Stimulated activated CD4-positive, alpha-beta T cell treated with anti-CD3 and anti-CD28 coated beads, Interleukin-1b, Interleukin-23, amount 100 ng/mL, for 24 hours (primary cell): ENCODE measurements at regions not wholly inside any gene's neighbourhood (a gene's known extent, or its start where the extent isn't known, plus 50 kb on each side); places are given as distances from the start of the nearest gene placed in this dataset.
"Not testable (repeated sequence)": the region's sequence is repeated elsewhere in the genome, so short reads cannot be mapped to it uniquely, and the experiment has no call there.

Experiments
- DNase-seq, 4 experiments: peaks; one replicate each; pipeline ENCODE4 v3.0.0-alpha.2; 2020; ENCODE audit warnings: low read depth in 4 of 4, low spot score in 1 of 4

DNA sequence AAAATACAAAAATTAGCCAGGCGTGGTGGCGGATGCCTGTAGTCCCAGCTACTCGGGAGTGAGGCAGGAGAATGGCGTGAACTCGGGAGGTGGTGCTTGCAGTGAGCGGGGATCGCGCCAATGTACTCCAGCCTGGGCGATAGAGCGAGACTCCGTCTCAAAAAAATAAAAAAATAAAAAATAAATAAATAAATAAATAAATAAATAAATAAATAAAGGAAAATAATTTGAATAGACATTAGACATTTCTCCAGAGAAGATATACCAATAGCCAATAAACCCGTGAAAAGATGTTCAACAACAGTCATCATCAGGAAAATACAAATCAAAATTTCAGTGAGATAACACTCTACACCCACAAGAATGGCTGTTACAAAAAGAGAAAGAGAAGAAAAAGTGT is 1302.4 kb upstream of the GYPC start:
- not testable (repeated sequence) for DNase-seq

- no peak for DNase-seq
Observed at GRCh38 chr2:125364192-125364983, 1291.6 kb upstream of the GYPC start.

- DNase-seq: no peak
Observed at GRCh38 chr2:125364984-125365265, 1291.0 kb upstream of the GYPC start.

- no peak for DNase-seq
Observed at GRCh38 chr2:125371867-125372266, 1284.1 kb upstream of the GYPC start.

GRCh38 chr2:125373293-125373692 is 1282.7 kb upstream of the GYPC start:
- DNase-seq: no peak

DNA sequence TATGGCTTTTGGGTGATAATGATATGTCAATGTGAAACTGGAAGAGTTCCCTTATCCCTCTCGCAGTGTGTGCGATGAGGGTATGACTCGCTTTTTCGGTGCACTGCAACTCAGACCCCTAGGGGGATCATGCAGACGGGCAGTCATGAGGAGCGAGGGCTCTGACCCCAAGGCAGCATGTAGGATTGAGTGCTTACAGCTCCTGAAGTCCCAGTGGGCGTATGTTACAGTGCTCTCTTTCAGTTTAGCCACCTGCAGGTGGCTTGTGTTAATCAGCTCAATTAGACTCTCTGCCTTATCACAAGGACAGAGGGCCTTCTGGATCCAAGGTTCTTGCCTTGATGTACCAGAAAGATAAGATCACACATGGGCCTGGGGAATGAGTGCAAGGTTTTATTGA is 1269.9 kb upstream of the GYPC start:
- no peak for DNase-seq

- DNase-seq: no peak
Observed at GRCh38 chr2:125397535-125398251, 1258.3 kb upstream of the GYPC start.

- no peak for DNase-seq
Observed at GRCh38 chr2:125398738-125399524, 1257.0 kb upstream of the GYPC start.

- DNase-seq: no peak
Observed at GRCh38 chr2:125405816-125406215, 1250.1 kb upstream of the GYPC start.

DNA sequence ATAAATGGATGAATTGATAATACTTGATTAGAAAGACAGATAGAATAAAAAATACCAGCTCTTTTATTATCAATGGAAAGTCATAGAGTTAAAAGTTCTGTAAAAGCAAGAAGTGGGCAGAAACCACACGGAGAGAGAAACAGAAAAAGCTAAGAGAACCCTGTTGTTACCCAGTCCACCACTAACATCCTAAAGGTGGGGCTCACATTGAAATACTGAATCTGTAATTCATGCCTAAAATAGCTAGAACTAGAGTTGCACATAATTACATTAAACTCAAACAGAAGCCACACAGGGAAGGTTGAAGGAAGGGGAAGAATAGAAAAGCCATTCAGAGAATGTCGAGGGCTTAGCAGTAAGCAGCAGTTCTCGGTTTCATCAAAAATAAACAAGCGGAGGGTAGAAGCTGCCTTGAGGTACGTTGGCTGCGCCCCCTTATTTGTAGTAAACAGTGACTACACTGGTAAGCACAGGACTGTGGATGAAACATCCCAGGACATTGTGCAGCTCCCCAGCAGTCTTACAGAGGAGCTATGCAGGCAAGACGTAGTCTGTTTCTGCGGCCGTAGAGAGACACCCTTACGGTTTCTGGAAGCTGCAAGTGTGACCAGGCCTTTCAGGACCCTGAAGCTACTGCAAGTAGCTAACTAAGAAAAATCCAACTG is 1247.0 kb upstream of the GYPC start:
- no peak for DNase-seq

DNA sequence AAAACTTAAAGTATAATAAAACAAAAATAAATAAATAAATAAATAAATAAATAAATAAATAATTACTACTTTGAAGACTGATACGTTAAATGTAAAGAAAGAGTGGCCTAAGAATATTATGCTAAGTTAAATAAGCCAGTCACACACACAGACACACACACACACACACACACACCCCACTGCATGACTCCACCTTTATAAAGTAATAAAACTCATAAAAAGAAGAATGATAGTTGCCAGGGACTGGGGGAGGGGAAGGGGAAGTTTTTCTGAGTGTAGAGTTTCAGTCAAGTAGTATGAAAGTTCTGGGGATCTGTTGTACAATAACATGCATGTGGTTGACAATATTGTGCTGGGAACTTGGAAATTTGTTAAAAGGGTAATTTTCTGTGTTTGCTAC is 1237.5 kb upstream of the GYPC start:
- DNase-seq: no peak

DNA sequence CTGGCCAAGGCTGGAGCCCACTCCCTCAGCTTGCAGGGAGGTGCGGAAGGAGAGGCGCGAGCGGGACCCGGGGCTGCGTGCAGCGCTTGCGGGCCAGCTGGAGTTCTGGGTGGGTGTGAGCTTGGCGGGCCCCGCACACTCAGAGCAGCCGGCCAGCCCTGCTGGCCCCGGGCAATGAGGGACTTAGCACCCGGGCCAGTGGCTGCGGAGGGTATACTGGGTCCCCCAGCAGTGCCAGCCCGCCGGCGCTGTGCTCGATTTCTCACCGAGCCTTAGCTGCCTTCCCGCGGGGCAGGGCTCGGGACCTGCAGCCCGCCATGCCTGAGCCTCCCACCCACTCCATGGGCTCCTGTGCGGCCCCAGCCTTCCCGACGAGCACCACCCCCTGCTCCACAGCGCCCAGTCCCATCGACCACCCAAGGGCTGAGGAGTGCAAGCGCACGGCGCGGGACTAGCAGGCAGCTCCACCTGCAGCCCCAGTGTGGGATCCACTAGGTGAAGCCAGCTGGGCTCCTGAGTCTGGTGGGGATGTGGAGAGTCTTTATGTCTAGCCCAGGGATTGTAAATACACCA is 1233.7 kb upstream of the GYPC start:
- not testable (repeated sequence) for DNase-seq

- no peak for DNase-seq
Observed at GRCh38 chr2:125424266-125424785, 1231.6 kb upstream of the GYPC start.

- no peak for DNase-seq
Observed at GRCh38 chr2:125427721-125428315, 1228.1 kb upstream of the GYPC start.

GRCh38 chr2:125444106-125444505 is 1211.9 kb upstream of the GYPC start:
- DNase-seq: no peak

- no peak for DNase-seq
Observed at GRCh38 chr2:125445495-125445894, 1210.5 kb upstream of the GYPC start.

- DNase-seq: no peak
Observed at GRCh38 chr2:125450092-125450491, 1205.9 kb upstream of the GYPC start.

GRCh38 chr2:125455110-125455509 is 1200.8 kb upstream of the GYPC start:
- no peak for DNase-seq

GRCh38 chr2:125456693-125457363 is 1199.1 kb upstream of the GYPC start:
- DNase-seq: no peak

GRCh38 chr2:125471963-125472362 is 1184.0 kb upstream of the GYPC start:
- DNase-seq: no peak
